ENCODE measurements at regions not wholly inside any gene's neighbourhood (a gene's known extent, or its start where the extent isn't known, plus 50 kb on each side); places are given as distances from the start of the nearest gene placed in this dataset.

DNA sequence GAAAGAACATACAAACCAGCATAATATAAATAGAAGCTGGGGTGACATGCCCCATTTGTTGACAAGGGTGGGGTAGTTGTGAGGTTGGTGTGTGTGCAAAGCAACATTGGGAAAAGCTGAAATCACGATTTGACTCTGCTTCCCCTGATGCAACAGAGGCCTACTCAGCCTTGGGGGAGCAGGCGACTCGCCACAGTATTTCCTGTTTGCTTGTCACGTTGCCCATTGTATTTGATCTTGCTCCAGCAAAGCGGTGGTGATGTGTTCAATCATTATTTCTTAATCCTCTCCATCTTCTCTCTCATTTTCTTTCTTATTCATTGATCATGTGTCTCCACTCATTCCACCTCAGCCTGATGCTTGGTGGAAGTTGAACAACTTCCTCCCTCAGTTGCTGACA lies 165.8 kb upstream of the CITED2 start:
- H3K4me1 Mint-ChIP-seq (ENCODE audit: low read depth) = peaks cover 13% of the 10 kb centered on the region
- peaks cover 2% of the 10 kb centered on the region for H3K36me3 Mint-ChIP-seq
- H3K27me3 Mint-ChIP-seq = no peaks in the 10 kb centered on the region
- H3K9me3 Mint-ChIP-seq (ENCODE audit: low read depth) = no peaks in the 10 kb centered on the region
- H3K27ac Mint-ChIP-seq = peak overlapping the region; percentile 25
- H3K4me3 Mint-ChIP-seq = no peak overlapping the region

DNA sequence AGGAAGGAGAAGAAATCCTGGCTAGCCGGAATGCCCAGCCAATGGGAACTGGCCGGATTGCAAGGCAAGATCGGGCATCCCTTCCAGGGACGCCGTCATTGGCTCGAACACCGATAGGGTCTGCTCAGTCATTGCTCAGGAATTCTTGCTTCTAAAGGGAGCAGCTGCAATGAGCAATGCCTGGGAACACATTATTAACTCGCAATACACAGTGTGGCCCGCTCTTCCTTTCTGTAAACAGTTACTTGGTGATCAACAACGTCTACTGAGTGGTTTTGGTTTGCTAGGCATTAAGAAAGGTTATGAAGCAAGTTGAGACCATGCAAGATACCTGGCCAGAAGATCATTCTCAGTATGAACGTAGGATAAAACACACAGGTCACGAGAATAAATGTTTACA lies 165.4 kb upstream of the CITED2 start:
- no peaks in the 10 kb centered on the region for H3K27me3 Mint-ChIP-seq
- H3K4me3 Mint-ChIP-seq = no peak overlapping the region
- peaks cover 2% of the 10 kb centered on the region for H3K36me3 Mint-ChIP-seq
- no peak overlapping the region for H3K27ac Mint-ChIP-seq
- peaks cover 15% of the 10 kb centered on the region for H3K4me1 Mint-ChIP-seq (ENCODE audit: low read depth)
- H3K9me3 Mint-ChIP-seq (ENCODE audit: low read depth) = no peaks in the 10 kb centered on the region

DNA sequence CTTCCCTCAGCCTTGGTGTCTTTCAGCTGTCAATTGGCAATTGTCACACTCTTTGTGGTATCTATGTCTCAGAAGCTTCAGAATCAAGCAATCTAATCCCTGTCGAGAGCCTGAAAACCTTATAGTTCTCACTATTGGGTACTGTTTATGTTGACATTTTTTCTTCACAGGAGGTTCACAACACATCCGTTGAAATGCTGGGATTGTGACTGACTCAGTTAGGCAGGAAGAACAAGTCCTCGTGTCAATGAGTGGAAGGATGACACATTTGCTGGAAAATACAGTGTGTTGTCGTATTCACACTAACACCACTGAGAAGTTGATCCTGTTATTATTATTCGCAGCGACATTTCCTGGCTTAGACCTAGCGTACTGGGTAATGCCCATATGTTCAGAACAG lies 163.9 kb upstream of the CITED2 start:
- Mint-ChIP-seq H3K9me3 (ENCODE audit: low read depth) (no peaks in the 10 kb centered on the region), H3K36me3 (peaks cover 2% of the 10 kb centered on the region), H3K4me1 (ENCODE audit: low read depth) (peaks cover 28% of the 10 kb centered on the region), H3K4me3 (no peak overlapping the region), H3K27me3 (no peaks in the 10 kb centered on the region), H3K27ac (no peak overlapping the region)

DNA sequence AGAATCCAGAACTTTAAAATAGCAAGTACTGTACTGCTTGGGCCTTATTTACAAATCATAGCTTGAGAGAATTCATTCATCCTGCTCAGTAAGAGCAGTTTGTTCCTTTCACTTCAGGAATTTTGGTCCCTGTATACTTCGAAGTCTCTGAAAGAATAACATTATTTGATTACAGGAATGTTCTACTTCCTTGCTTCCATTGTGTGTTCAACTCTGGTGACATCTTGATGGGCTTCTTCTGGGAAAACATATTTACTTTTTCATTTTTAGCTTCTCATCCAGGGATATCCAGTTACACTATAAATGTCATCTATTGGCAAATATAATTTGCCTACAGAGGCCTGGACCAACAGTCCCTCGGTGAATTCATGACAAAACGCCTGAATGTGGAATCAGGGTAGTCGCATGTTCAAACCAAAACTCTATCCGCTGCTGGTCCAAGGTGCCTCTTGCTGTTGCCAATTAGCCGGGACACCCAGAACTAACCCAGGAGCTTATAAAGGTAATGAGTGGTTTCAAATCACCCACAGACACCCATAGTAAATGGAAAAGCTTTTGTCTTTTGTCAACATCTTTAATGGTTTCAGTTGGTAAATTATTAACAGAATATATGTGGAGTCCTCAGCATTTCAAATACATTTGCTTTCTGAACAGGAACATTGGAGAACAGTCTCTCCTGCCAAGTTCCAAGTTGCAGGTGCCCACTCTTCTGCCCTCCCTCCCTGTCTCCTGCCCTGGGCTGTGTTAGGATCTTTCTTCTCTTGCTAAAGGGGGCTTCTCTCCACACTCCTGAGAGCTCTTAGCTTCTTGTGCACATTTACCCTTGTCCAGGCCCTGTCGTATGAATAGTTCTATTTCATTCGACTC lies 162.5 kb upstream of the CITED2 start:
- peaks cover 29% of the 10 kb centered on the region for H3K4me1 Mint-ChIP-seq (ENCODE audit: low read depth)
- H3K27ac Mint-ChIP-seq = no peak overlapping the region
- H3K4me3 Mint-ChIP-seq = no peak overlapping the region
- H3K27me3 Mint-ChIP-seq = no peaks in the 10 kb centered on the region
- peaks cover 2% of the 10 kb centered on the region for H3K36me3 Mint-ChIP-seq
- H3K9me3 Mint-ChIP-seq (ENCODE audit: low read depth) = no peaks in the 10 kb centered on the region

DNA sequence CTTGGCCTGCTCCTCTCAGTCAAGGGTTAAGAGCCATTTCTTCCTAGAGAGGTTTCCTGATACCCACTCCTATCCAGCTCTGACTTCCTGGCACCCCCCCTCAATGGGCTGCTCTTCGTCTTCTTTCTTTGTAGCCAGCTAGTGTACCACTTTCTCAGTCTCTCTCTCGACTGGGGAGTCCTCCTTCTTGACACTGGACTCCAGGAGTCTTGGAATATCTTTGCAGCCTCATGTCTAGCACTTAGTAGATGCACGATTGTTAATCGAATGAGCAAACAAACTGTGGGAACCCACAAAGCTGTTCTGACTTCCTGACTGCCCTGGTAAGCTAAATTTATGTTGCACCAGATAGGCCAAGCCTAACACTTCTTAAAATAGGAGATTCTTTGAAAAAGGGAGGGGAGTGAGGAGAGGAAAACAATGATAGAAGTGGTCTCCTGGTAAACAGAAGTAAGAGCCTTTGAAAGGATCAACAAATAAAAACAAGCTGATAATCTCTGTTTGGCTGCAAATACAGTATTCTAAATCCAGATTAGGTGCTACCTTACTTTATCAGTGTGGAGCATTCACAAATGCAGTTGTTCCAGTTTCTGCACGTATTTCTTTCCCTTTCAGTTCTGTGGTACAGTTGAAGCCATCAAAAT lies 160.1 kb upstream of the CITED2 start:
- peaks cover 20% of the 10 kb centered on the region for H3K4me1 Mint-ChIP-seq (ENCODE audit: low read depth)
- H3K27ac Mint-ChIP-seq = peak overlapping the region; percentile 72
- no peaks in the 10 kb centered on the region for H3K27me3 Mint-ChIP-seq
- H3K9me3 Mint-ChIP-seq (ENCODE audit: low read depth) = no peaks in the 10 kb centered on the region
- H3K36me3 Mint-ChIP-seq = no peaks in the 10 kb centered on the region
- H3K4me3 Mint-ChIP-seq = no peak overlapping the region

DNA sequence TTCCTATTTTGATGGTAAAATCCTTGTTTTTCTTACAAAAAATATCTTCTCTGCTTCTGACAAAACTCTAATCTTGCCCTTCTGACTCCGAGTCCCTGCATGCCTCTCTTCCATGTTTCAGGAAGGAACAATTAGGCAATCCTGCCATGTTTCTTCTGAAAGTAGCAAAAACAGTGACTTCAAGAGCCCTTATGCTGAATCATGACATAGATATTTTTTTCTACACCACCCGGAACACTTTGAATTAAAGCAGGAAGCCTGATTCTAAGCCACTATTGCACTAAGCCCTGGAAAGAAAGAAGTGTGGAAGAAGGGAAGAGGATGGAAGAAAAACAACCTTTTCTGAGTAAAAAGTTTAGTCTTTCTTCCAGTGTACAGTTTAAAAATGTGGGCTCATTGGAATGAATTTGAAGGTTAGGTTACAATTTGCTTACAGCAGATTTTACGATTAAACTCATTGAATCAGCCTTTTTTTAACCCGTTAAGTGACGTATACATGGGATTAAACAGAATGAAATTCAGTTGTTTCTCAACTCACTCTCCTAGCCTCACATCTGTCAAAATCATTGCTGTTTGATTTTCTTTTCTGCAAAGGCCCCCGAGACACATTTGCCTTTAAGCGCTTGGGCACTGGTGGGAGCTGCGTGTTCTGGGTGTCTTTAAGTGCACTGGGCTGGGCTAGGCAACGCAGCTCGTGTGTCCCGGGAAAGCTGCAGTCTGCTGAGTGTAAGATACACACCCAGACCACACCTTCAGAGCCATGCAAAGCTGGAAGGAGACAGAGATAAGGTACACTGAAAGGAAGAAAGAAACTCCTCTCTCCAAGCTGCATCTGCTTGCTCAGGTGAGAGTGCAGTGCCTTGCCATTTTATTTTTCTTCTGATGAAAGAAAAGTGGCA lies 159.4 kb upstream of the CITED2 start:
- Mint-ChIP-seq H3K9me3 (ENCODE audit: low read depth) (no peaks in the 10 kb centered on the region), H3K4me3 (no peak overlapping the region), H3K27me3 (peaks cover 2% of the 10 kb centered on the region), H3K27ac (peak overlapping the region; percentile 3), H3K36me3 (no peaks in the 10 kb centered on the region), H3K4me1 (ENCODE audit: low read depth) (peaks cover 19% of the 10 kb centered on the region)

DNA sequence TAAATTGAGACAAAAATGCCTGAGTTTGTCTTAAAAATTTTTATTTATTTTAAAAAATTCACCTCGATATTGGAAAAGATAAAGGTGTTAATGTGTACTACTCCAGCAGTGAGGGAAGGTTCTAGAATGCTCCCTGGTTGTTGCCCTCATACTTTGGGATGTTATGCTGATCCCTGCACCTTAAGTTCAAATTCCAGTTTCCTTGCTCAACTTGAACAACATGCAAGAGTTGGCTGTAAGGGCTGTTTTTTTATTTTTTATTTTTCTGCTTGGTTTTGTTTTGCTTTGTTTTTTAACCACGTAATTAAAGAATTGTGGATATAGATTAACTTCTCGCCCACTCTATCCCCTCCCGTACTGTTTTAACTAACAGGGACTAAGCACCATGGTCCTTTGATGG lies 158.7 kb upstream of the CITED2 start:
- H3K4me1 Mint-ChIP-seq (ENCODE audit: low read depth) = peaks cover 19% of the 10 kb centered on the region
- H3K4me3 Mint-ChIP-seq = no peak overlapping the region
- H3K27me3 Mint-ChIP-seq = peaks cover 2% of the 10 kb centered on the region
- no peaks in the 10 kb centered on the region for H3K9me3 Mint-ChIP-seq (ENCODE audit: low read depth)
- H3K27ac Mint-ChIP-seq = peak overlapping the region; percentile 3
- H3K36me3 Mint-ChIP-seq = no peaks in the 10 kb centered on the region

DNA sequence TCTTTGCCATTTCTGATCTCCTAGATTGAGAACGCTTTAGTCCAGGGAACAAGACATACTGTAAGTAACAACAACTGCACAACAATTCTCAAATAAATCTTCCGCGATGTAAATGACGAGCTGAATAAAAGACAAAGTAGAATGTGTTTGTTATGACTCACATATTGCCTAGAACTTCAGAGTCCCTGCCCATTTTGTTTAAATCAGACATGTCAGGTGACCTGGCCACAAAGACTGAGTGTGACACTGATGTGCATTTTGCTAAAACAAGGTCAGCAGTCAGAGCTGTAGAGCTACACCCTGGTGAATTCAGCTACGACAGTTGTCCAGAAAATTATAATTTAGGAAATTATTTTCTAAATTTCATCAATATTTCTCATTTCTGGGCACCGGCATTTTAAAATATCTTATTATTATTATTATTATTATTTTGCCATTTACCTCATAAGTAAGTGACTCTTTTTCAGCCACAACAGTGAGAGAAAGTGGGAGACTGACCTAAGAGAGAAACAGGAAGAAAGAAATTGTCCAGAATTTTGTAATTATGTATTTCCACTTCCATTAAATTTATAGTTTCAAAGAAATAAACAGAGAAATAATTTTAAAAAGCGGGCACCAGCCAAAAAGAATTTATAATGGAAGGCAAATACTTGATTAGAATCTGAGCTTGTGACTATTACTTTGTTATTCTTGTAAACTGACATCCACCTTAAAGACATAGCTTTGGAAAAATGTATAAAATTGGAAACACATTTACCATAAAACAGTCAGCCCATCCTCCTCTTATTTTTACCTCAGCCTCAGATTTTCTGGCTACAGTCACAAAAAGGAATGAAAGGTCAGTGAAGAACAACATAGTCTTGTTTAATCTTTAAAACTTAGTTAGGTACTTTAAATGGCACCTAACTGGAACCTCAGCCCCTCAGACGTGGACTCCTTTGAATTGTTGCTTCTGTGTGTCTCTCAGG lies 157.0 kb upstream of the CITED2 start:
- Mint-ChIP-seq H3K4me1 (ENCODE audit: low read depth) (peaks cover 19% of the 10 kb centered on the region), H3K9me3 (ENCODE audit: low read depth) (peaks cover 3% of the 10 kb centered on the region), H3K36me3 (no peaks in the 10 kb centered on the region), H3K27me3 (peaks cover 8% of the 10 kb centered on the region), H3K4me3 (peak overlapping the region; percentile 39), H3K27ac (peak overlapping the region; percentile 25)

DNA sequence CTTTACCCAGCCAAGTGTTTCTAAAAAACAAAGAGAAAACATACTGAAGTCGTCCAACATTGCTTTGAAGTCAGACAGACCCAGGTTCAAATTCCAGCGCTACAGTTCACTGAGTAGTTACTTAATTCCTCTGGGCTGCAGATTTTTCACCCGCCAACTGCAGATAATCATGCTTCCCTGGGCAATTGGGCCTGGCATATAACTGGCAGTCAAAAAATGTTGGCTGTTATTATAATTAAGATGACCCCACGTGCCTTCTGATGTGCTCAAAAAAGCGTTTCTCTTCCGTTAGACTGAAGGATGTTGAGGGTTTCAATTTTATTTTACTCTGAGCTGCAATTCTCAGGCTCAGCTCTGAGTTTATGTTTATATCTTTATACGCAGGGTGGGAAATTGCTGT lies 156.1 kb upstream of the CITED2 start:
- Mint-ChIP-seq H3K36me3 (no peaks in the 10 kb centered on the region), H3K27ac (no peak overlapping the region), H3K9me3 (ENCODE audit: low read depth) (peaks cover 3% of the 10 kb centered on the region), H3K4me1 (ENCODE audit: low read depth) (peaks cover 18% of the 10 kb centered on the region), H3K4me3 (no peak overlapping the region), H3K27me3 (peaks cover 8% of the 10 kb centered on the region)

DNA sequence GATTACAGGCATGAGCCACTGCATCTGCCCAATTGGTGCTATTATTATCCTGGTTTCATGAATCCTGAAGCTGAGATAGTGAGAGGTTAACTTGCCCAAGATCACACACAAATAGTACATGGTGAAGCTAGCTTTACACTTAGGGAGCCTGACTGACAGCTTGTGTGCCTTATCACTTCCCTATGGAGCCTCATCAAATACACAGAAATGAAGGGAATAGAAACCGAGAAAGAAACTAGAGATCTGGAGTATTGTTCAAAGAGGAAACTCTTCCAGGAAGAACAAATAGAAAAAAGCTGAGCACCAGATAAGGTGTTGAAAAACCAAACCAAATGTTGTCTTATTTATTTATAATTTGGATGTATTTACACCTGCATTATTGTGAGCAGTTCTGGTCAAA lies 155.0 kb upstream of the CITED2 start:
- H3K4me3 Mint-ChIP-seq = no peak overlapping the region
- H3K9me3 Mint-ChIP-seq (ENCODE audit: low read depth) = peaks cover 3% of the 10 kb centered on the region
- H3K27me3 Mint-ChIP-seq = peaks cover 10% of the 10 kb centered on the region
- H3K36me3 Mint-ChIP-seq = no peaks in the 10 kb centered on the region
- peaks cover 12% of the 10 kb centered on the region for H3K4me1 Mint-ChIP-seq (ENCODE audit: low read depth)
- H3K27ac Mint-ChIP-seq = no peak overlapping the region

DNA sequence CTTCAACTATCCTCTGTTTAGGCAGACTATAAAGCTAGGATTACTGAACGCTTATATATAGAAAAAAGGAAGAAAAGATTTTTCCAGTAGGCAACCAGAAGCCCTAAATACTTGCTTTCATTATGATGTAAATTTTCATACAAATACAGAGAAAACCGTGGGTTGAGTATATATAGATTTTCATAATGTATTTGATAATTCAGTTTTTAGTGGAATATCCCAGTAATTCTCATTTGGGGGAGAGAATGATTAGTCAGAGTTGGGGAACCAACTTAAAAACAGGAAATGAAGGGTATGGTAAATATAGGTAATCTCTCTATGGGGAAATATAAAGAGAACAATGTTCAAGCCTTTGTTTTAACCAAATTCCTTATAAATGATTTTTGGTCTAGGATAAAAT lies 154.0 kb upstream of the CITED2 start:
- Mint-ChIP-seq H3K27ac (no peak overlapping the region), H3K27me3 (peaks cover 10% of the 10 kb centered on the region), H3K36me3 (no peaks in the 10 kb centered on the region), H3K4me3 (no peak overlapping the region), H3K4me1 (ENCODE audit: low read depth) (peaks cover 4% of the 10 kb centered on the region), H3K9me3 (ENCODE audit: low read depth) (peaks cover 3% of the 10 kb centered on the region)

DNA sequence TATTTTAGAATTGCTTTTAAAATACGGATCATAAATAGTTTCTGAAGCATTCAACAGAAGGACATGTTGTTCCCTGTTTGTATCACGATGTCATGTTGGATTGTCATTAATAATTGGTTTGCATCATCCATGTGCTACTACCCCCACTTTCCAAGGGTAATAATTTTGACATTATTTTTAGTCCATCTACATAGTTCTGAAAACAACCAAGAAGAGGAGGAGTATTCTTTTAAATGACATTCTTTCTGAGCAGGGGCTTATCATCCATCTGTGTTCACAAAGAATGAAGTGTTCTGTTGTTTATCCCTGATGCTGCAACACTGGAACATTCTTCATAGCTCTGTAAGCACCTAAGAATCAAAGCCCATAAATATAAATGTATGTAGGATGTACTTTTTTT lies 151.0 kb upstream of the CITED2 start:
- no peak overlapping the region for H3K4me3 Mint-ChIP-seq
- no peaks in the 10 kb centered on the region for H3K36me3 Mint-ChIP-seq
- H3K27me3 Mint-ChIP-seq = peaks cover 10% of the 10 kb centered on the region
- no peak overlapping the region for H3K27ac Mint-ChIP-seq
- H3K9me3 Mint-ChIP-seq (ENCODE audit: low read depth) = peaks cover 3% of the 10 kb centered on the region
- peaks cover 3% of the 10 kb centered on the region for H3K4me1 Mint-ChIP-seq (ENCODE audit: low read depth)

DNA sequence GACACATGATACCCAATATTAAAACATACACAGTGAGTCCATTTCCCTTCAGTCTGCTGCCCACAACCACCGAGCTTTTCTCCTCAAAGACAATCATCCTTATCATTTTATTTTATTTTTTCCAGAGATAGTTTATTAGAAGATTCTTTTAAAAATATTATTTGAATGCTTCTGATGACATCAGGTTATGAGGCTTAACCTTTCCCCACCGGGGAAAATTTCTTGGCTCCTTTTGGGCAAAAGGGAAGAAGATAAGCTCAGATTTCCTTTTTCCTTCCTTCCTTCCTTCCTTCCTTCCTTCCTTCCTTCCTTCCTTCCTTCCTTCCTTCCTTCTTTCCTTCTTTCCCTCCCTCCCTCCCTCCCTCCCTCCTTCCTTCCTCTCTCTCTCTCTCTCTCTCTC lies 149.5 kb upstream of the CITED2 start:
- H3K27ac Mint-ChIP-seq = no peak overlapping the region
- H3K9me3 Mint-ChIP-seq (ENCODE audit: low read depth) = peaks cover 3% of the 10 kb centered on the region
- no peak overlapping the region for H3K4me3 Mint-ChIP-seq

More for the DNA sequence above, 149.5 kb upstream of the CITED2 start:
- no peaks in the 10 kb centered on the region for H3K36me3 Mint-ChIP-seq
- peaks cover 9% of the 10 kb centered on the region for H3K27me3 Mint-ChIP-seq
- peaks cover 4% of the 10 kb centered on the region for H3K4me1 Mint-ChIP-seq (ENCODE audit: low read depth)
